Gastrocnemius medialis (tissue), 4 donors: ENCODE measurements at regions not wholly inside any gene's neighbourhood (a gene's known extent, or its start where the extent isn't known, plus 50 kb on each side); places are given as distances from the start of the nearest gene placed in this dataset.

Source experiments
- CTCF ChIP-seq, 5 experiments: fragments of 450-650 bp in 3 of 5; fragments of 200-600 bp in 2 of 5; sonication (generic) in 2 of 5; IDR thresholded peaks in 4 of 5; conservative IDR thresholded peaks in 1 of 5; 1 replicate in 4 of 5; 2 replicates in 1 of 5; pipeline ENCODE4 v1.5.1; 2016 to 2019; ENCODE audit warnings: antibody characterized with exemption in 5 of 5, mild to moderate bottlenecking in 3 of 5, moderate library complexity in 3 of 5
- POLR2A ChIP-seq, 2 donors: fragments of 450-650 bp; IDR thresholded peaks; one replicate each; pipeline ENCODE4 v1.6.1; 2017; ENCODE audit warnings: antibody characterized with exemption in 2 of 2, mild to moderate bottlenecking in 2 of 2, moderate library complexity in 2 of 2

DNA sequence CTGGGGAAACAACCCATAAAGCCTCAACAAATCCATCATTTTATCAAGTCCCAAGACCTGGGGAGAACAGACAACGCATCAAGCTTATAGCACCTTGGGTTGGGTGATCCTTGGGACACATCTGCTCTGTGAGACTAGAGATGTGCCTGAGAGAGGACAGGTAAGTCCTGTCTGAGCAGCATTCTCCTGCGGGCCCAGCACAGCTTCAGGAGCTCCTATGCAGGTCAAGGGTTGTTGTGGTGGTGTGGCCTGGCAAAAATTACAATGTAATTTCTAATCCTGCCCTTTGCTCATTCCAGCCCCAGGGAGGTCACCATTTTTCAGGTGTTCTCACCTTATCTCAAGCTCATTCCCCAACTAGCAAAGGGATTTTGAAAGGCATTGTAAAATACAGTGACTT is 608.1 kb upstream of the CAMK1G start:
- no peak for TF ChIP-seq POLR2A (IDR thresholded peaks at IDR 0.05)
- no peak for TF ChIP-seq CTCF (IDR thresholded peaks at IDR 0.05 in 4 of 5, conservative IDR thresholded peaks at IDR 0.05 in 1 of 5)
